ENCODE measurements at regions not wholly inside any gene's neighbourhood (a gene's known extent, or its start where the extent isn't known, plus 50 kb on each side); places are given as distances from the start of the nearest gene placed in this dataset.
"Not testable (repeated sequence)": the region's sequence is repeated elsewhere in the genome, so short reads cannot be mapped to it uniquely, and the experiment has no call there.

DNA sequence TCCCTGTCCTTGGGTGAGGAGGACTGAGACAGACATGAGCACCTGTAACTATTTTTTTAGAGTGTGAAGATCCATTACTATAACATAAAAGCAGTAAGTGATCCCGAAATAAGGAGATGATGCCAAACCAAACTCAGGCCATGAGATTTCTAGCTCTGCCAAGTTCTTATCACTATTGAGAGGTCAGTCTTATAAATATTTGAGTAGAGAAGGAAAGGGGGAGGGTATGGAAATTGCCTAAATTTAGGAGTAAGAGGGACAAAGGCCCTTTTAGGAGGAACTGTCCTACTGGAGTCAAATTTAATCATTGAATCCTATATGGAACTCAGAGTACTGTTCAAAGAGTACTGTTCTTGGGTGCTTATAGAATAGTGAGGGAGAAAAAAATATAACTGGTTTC lies 326.9 kb upstream of the NAALADL2 start:
- Histone ChIP-seq H3K9me3 (ENCODE audit: control insufficient read depth, low read length) (no peaks in the 10 kb centered on the region), H3K9ac (ENCODE audit: low read length) (no peak overlapping the region), H3K36me3 (ENCODE audit: control insufficient read depth, insufficient read depth, low read length) (no peaks in the 10 kb centered on the region), H3K4me3 (ENCODE audit: low read length) (no peak overlapping the region), H3K4me1 (ENCODE audit: control insufficient read depth, insufficient read depth, low read length) (no peaks in the 10 kb centered on the region), H3K27me3 (ENCODE audit: control insufficient read depth, insufficient read depth, low read length) (no peaks in the 10 kb centered on the region)

DNA sequence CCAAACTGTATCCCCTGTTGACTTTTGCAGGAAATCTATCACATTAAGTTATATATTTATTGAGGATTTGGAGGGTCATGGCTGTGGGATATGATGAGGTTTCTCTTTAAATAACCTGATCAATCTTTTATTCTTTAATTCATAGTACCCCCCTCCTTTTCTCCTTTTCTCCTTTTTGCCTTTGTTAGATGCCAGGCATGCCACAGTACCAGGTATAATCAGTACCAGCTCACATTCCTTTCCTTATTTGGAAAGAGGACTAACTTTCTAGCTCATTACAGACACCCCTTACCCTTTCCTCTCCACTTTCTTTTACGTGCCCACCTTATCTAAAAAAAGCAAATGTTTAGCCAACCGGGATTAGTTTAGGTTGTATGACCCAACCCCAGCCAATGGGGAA lies 326.4 kb upstream of the NAALADL2 start:
- no peak overlapping the region for H3K4me3 ChIP-seq (ENCODE audit: low read length)
- no peaks in the 10 kb centered on the region for H3K9me3 ChIP-seq (ENCODE audit: control insufficient read depth, low read length)
- no peaks in the 10 kb centered on the region for H3K36me3 ChIP-seq (ENCODE audit: control insufficient read depth, insufficient read depth, low read length)
- no peak overlapping the region for H3K9ac ChIP-seq (ENCODE audit: low read length)
- H3K27me3 ChIP-seq (ENCODE audit: control insufficient read depth, insufficient read depth, low read length), result no peaks in the 10 kb centered on the region
- H3K4me1 ChIP-seq (ENCODE audit: control insufficient read depth, insufficient read depth, low read length), result no peaks in the 10 kb centered on the region

DNA sequence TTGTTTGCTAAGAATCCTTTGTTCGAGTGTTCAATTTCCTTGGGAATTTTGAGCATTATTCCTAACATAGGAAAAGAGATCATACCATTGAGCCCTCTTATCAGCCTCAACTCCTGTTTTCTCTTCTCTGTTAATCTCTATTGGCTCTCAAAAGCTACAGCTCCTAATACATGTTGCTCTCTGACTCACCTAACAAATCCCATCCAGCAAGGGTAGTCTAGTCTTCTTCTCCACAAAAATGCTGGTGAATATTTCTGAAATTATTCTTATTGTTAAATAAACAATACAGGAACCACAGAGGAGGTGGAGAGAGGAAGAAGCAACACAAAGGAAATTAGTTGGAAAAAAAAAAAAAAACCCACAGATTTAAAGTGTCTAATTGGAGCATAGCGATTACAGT lies 325.8 kb upstream of the NAALADL2 start:
- Histone ChIP-seq H3K9me3 (ENCODE audit: control insufficient read depth, low read length) (no peaks in the 10 kb centered on the region), H3K4me1 (ENCODE audit: control insufficient read depth, insufficient read depth, low read length) (no peaks in the 10 kb centered on the region), H3K4me3 (ENCODE audit: low read length) (no peak overlapping the region), H3K27me3 (ENCODE audit: control insufficient read depth, insufficient read depth, low read length) (no peaks in the 10 kb centered on the region), H3K9ac (ENCODE audit: low read length) (no peak overlapping the region), H3K36me3 (ENCODE audit: control insufficient read depth, insufficient read depth, low read length) (no peaks in the 10 kb centered on the region)

DNA sequence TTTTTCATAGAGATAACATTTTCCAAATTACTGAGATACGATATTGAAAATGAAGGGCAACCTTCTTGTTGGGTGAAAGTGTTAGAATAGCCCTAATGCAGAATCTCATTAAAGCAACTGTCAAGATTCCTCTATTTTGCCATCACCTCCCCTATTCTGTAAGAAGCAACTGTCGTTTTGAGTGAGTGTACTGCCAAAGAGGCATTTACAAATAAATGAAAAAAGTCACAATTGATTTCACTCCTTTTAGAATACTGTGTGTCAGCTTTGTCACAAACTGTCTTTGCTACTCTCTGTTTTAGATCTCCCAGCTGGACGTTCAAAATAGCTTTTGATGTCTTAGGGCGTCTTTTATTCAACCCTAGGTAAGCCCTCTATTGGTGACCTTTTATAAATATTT lies 322.8 kb upstream of the NAALADL2 start:
- Histone ChIP-seq H3K9ac (ENCODE audit: low read length) (no peak overlapping the region), H3K36me3 (ENCODE audit: control insufficient read depth, insufficient read depth, low read length) (no peaks in the 10 kb centered on the region), H3K4me1 (ENCODE audit: control insufficient read depth, insufficient read depth, low read length) (no peaks in the 10 kb centered on the region), H3K9me3 (ENCODE audit: control insufficient read depth, low read length) (no peaks in the 10 kb centered on the region), H3K4me3 (ENCODE audit: low read length) (no peak overlapping the region), H3K27me3 (ENCODE audit: control insufficient read depth, insufficient read depth, low read length) (no peaks in the 10 kb centered on the region)

DNA sequence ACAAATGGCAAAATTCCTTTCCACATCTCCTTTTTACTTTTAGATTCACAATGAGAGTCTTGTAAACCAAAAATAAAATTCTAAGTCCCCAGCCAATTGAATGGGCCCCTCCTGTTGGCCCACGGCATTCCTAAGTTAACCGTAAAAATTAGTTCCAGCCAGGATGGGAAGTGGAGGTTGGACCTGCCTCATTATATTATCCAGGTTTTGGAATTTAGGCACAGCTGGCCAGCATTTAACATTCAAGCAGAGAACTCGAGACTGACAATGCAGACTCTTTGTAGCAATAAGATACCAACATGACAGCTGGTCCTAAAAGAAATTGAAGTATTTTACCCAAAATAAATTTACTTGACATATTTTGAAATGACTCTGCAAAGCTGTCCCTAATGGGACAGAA lies 321.0 kb upstream of the NAALADL2 start:
- Histone ChIP-seq H3K9me3 (ENCODE audit: control insufficient read depth, low read length) (no peaks in the 10 kb centered on the region), H3K27me3 (ENCODE audit: control insufficient read depth, insufficient read depth, low read length) (no peaks in the 10 kb centered on the region), H3K4me1 (ENCODE audit: control insufficient read depth, insufficient read depth, low read length) (no peaks in the 10 kb centered on the region), H3K36me3 (ENCODE audit: control insufficient read depth, insufficient read depth, low read length) (no peaks in the 10 kb centered on the region), H3K4me3 (ENCODE audit: low read length) (no peak overlapping the region), H3K9ac (ENCODE audit: low read length) (no peak overlapping the region)

DNA sequence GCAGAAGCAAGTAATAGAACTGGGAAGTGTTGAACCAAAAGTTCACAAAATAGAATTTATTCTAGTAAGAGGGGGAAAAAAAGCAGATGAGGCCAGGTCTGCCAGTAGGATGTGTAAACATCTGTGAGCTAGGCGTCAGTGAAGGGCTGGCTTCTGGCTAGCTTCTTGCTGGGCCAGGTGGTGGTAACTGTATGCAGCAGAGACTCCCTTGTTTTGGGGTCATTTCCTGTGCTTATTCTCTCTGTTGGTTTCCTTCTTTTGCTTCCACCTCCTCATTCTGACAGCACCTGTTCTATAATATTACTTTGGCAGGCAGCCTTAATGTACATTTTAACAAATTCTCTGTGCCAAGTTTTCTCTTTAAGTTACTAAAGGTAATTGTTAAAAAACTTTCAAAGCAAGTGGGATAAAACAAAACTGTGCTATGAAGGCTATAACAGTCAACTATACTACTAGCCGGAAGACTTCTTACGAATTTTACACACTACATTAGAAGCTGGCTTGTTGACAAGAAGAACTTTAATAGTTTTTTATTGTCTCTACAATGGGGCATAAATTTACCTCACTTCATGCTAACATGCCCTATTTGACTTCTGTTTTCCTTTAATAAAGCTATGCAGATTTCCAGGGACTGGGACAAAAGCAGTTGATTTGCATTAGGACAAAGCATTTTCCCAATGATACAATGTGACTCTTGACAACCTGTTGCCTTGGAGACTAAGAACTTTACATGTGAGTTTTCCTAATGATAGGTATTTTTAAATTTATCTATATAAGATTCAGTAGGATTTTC lies 318.8 kb upstream of the NAALADL2 start:
- no peak overlapping the region for H3K9ac ChIP-seq (ENCODE audit: low read length)
- no peaks in the 10 kb centered on the region for H3K27me3 ChIP-seq (ENCODE audit: control insufficient read depth, insufficient read depth, low read length)
- no peaks in the 10 kb centered on the region for H3K4me1 ChIP-seq (ENCODE audit: control insufficient read depth, insufficient read depth, low read length)
- H3K4me3 ChIP-seq (ENCODE audit: low read length), result no peak overlapping the region
- H3K9me3 ChIP-seq (ENCODE audit: control insufficient read depth, low read length), result no peaks in the 10 kb centered on the region
- no peaks in the 10 kb centered on the region for H3K36me3 ChIP-seq (ENCODE audit: control insufficient read depth, insufficient read depth, low read length)

DNA sequence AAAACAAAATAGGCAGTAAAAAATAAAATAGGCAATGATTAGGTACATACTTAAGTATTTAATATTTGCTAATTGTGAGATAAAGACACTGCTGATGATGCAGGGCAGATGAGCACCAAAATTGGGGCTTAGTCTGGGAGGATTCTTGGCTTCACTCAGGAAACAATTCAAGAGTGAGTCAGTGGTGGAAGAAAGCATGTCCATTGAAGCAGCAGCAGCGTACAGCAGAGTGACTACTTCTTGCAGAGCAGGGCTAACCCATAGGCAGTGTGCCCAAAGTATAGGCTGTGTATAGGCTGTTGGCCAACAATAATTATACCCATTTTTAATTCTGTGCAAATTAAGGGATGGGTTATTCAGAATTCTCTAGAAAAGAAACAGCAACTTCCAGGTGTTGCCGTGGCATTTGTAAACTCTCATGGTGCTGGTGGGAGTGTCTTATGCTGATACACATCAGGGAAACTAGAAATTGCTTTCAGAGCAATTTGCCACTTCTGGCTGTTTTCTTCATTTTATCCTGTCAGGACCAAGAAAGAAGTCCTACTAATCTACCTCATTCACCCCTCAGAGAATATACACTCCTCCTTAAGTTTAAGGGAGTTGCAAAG lies 317.3 kb upstream of the NAALADL2 start:
- Histone ChIP-seq H3K9me3 (ENCODE audit: control insufficient read depth, low read length) (no peaks in the 10 kb centered on the region), H3K4me1 (ENCODE audit: control insufficient read depth, insufficient read depth, low read length) (no peaks in the 10 kb centered on the region), H3K4me3 (ENCODE audit: low read length) (no peak overlapping the region), H3K36me3 (ENCODE audit: control insufficient read depth, insufficient read depth, low read length) (no peaks in the 10 kb centered on the region), H3K27me3 (ENCODE audit: control insufficient read depth, insufficient read depth, low read length) (no peaks in the 10 kb centered on the region), H3K9ac (ENCODE audit: low read length) (no peak overlapping the region)

DNA sequence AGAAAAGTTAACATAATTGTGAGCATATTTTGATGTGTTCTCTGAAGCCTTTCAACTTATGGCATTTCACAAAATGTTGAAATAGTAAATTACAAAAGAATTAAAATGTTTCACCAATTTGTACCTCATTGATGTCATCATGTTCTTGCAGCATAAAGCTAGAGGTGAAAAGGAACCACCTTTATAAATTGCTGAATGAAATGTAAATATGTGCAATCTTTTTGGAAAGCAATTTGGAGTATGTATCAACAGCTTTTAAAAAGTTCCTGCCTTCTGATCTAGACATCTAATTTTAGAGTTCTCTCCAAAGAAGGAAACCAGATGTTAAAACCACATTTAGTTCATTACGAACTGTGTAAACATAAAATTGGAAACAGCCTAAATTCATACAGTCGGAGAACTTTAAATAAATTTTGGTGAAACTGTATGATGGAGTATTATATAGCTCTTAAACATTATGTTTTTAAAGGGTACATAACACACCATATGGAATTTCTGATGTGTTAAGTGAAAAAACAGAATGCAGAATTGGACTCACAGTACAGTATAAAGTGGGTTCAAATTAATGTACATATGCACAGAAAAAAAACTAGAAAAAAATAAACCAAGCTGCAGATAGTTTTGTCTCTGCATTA lies 311.2 kb upstream of the NAALADL2 start:
- Histone ChIP-seq H3K9ac (ENCODE audit: low read length) (no peak overlapping the region), H3K4me3 (ENCODE audit: low read length) (no peak overlapping the region), H3K36me3 (ENCODE audit: control insufficient read depth, insufficient read depth, low read length) (no peaks in the 10 kb centered on the region), H3K9me3 (ENCODE audit: control insufficient read depth, low read length) (no peaks in the 10 kb centered on the region), H3K27me3 (ENCODE audit: control insufficient read depth, insufficient read depth, low read length) (no peaks in the 10 kb centered on the region), H3K4me1 (ENCODE audit: control insufficient read depth, insufficient read depth, low read length) (no peaks in the 10 kb centered on the region)

DNA sequence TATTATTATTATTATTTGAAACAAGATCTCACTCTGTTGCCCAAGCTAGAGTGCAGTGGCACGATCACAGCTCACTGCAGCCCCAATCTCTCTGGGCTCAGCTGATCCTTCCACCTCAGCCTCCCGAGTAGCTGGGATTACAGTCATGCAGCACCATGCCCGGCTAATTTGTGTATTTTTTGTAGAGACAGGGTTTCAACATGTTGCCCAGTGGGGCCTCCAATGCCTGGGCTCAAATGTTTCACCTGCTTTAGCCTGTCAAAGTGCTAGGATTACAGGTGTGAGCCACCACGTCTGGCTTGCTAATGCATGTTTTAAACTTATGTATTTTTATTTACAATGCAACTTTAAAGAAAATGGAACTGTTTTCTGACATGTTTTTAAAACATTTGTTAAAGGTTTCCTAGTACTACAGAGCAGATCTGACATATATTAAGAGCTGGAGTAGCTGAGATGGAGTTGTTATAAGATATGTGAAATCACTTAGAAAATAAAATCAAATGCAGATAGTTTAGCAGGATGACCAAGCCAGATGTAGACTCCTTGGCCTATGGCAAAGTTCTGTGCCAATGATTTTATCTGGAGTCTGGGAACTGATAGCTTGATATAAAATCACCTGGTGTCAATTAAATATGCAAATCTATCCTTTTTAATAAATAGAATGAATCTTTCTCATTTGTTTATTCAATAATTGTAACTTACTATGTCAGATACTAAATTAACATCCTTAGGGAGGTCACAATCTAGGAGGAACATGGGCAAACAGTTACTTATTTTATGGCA lies 310.1 kb upstream of the NAALADL2 start:
- Histone ChIP-seq H3K27me3 (ENCODE audit: control insufficient read depth, insufficient read depth, low read length) (no peaks in the 10 kb centered on the region), H3K4me1 (ENCODE audit: control insufficient read depth, insufficient read depth, low read length) (no peaks in the 10 kb centered on the region), H3K9me3 (ENCODE audit: control insufficient read depth, low read length) (no peaks in the 10 kb centered on the region), H3K36me3 (ENCODE audit: control insufficient read depth, insufficient read depth, low read length) (no peaks in the 10 kb centered on the region), H3K9ac (ENCODE audit: low read length) (no peak overlapping the region), H3K4me3 (ENCODE audit: low read length) (no peak overlapping the region)

DNA sequence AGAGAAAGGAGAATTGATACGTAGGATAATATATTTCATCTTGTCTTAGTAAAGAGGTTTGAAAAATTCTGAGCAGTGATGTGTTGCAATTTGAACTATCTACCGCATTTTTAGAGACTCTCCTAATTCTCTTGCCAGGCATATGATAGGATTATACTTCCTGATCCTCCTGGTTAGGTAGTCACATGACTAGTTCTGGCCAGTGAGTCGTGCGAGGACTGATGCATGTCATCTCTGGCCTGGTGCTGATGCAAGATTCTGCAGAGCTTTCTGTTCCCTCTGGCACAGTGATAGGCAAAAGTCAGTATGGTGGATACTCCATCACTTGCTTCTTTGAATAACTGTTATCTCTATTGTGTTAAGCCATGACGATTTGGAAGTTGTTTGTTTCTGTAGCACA lies 277.6 kb upstream of the NAALADL2 start:
- no peak overlapping the region for H3K9ac ChIP-seq (ENCODE audit: low read length)
- no peaks in the 10 kb centered on the region for H3K36me3 ChIP-seq (ENCODE audit: control insufficient read depth, insufficient read depth, low read length)
- no peaks in the 10 kb centered on the region for H3K9me3 ChIP-seq (ENCODE audit: control insufficient read depth, low read length)
- no peak overlapping the region for H3K4me3 ChIP-seq (ENCODE audit: low read length)
- no peaks in the 10 kb centered on the region for H3K27me3 ChIP-seq (ENCODE audit: control insufficient read depth, insufficient read depth, low read length)
- no peaks in the 10 kb centered on the region for H3K4me1 ChIP-seq (ENCODE audit: control insufficient read depth, insufficient read depth, low read length)

DNA sequence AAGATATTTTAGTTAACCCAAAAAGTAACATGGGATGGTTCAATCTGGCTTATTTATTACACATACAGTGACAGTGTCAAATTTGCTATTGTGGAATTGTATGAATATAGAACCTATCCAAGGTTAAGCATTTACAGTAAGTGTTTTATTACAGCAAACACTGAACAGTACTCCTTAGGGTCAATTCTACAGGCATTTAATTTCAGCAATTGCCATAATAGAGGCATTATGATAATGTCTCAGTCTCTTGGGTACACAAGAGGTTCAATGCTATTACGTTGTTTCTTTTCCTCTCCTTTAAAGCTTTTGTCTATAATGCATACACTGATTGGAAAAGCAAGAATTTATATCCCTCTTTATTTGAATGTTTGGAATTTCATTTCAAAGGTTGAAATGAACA lies 275.7 kb upstream of the NAALADL2 start:
- Histone ChIP-seq H3K9me3 (ENCODE audit: control insufficient read depth, low read length) (no peaks in the 10 kb centered on the region), H3K27me3 (ENCODE audit: control insufficient read depth, insufficient read depth, low read length) (no peaks in the 10 kb centered on the region), H3K4me1 (ENCODE audit: control insufficient read depth, insufficient read depth, low read length) (no peaks in the 10 kb centered on the region), H3K4me3 (ENCODE audit: low read length) (no peak overlapping the region), H3K9ac (ENCODE audit: low read length) (no peak overlapping the region), H3K36me3 (ENCODE audit: control insufficient read depth, insufficient read depth, low read length) (no peaks in the 10 kb centered on the region)

DNA sequence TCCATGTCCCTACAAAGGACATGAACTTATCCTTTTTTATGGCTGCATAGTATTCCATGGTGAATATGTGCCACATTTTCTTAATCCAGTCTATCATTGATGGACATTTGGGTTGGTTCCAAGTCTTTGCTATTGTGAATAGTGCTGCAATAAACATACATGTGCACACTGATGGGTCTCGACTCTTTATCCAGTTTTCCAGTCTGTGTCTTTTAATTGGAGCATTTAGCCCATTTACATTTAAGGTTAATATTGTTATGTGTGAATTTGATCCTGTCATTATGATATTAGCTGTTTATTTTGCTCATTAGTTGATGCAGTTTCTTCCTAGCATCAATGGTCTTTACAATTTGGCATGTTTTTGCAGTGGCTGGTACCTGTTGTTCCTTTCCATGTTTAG lies 272.0 kb upstream of the NAALADL2 start:
- not testable (repeated sequence) for H3K9ac ChIP-seq (ENCODE audit: low read length); H3K4me3 ChIP-seq (ENCODE audit: low read length); H3K4me1 ChIP-seq (ENCODE audit: control insufficient read depth, insufficient read depth, low read length); H3K36me3 ChIP-seq (ENCODE audit: control insufficient read depth, insufficient read depth, low read length); H3K9me3 ChIP-seq (ENCODE audit: control insufficient read depth, low read length); H3K27me3 ChIP-seq (ENCODE audit: control insufficient read depth, insufficient read depth, low read length)
